ENCODE measurements at regions not wholly inside any gene's neighbourhood (a gene's known extent, or its start where the extent isn't known, plus 50 kb on each side); places are given as distances from the start of the nearest gene placed in this dataset.

DNA sequence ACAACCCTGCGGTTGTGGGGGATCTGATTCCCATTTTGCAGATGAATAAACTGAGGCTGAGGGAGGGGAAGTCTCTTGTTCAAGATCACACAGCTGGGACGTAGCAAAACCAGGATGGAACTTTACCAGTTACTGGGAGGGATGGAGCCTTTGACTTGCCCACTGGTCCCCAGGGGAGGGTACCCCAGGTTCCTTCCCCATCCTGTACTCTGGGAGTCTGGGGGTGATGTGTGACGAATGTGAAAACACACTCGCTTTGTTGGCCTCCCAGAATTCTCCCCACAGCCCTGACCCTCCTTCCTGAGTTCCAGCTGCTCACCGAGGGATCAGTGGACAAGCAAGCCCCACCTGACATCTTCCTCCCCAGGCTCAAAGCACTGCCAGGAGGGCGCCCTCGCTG is 135.1 kb downstream of the NSG2 start:
- H3K4me1 Mint-ChIP-seq, result no peaks in the 10 kb centered on the region
- intact Hi-C loops (cut with DNase I, micrococcal nuclease), result no loop called here
- DNase-seq, result no peak
- ChIA-PET POLR2A (no interaction called here), CTCF (no interaction called here)
- ATAC-seq, result no peak
- H3K27me3 Mint-ChIP-seq, result peaks cover 21% of the 10 kb centered on the region
- H3K4me3 Mint-ChIP-seq, result no peak overlapping the region
- H3K9me3 Mint-ChIP-seq (ENCODE audit: low read depth), result no peaks in the 10 kb centered on the region
- no peaks in the 10 kb centered on the region for H3K36me3 Mint-ChIP-seq (ENCODE audit: low read depth)
- no peak overlapping the region for H3K27ac Mint-ChIP-seq

DNA sequence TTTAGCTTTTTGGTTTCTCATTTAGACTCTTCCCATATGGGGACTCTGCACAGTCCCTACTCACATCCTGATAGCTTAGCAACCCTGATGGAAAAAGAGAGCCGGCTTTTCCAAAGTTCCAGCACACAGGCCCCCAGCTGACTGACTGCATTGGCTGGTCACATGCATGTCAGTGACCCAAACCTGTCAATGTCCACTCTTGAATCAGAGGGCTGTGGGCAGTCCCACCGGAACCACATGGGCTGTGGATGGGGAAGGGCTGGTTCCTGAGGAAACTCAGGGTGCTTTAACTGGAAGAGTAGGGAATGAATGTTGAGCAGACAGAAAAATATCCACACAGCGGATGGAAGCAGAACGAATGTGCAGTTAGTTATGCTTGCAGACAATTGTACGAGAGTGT is 136.6 kb downstream of the NSG2 start:
- H3K36me3 Mint-ChIP-seq (ENCODE audit: low read depth), result no peaks in the 10 kb centered on the region
- H3K4me3 Mint-ChIP-seq, result no peak overlapping the region
- ChIA-PET CTCF (no interaction called here), POLR2A (no interaction called here)
- H3K27me3 Mint-ChIP-seq, result peaks cover 15% of the 10 kb centered on the region
- ATAC-seq (no peak), DNase-seq (no peak)
- no peaks in the 10 kb centered on the region for H3K4me1 Mint-ChIP-seq
- no peaks in the 10 kb centered on the region for H3K9me3 Mint-ChIP-seq (ENCODE audit: low read depth)
- H3K27ac Mint-ChIP-seq, result no peak overlapping the region
- intact Hi-C loops (cut with DNase I, micrococcal nuclease), result no loop called here

DNA sequence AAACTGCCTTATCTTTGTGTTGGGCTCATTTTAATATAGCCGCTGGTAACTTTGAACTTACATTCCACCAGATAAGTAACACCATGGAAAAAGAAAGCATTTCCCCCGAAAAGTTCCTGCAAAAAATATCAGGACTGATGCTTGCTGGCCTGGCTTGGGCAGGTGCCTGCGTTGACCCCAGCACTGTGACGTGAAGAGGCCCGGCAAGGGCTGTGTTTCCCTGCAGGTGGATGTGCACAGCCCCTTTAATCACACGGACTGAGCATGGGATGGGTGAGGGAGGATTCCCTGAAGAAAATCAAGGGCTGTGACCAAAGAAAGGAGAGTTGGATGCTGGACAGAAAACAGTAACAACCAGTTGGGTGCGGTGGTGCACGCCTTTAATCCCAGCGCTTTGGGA is 138.2 kb downstream of the NSG2 start:
- Mint-ChIP-seq H3K27ac (no peak overlapping the region), H3K36me3 (ENCODE audit: low read depth) (no peaks in the 10 kb centered on the region), H3K27me3 (peaks cover 12% of the 10 kb centered on the region), H3K9me3 (ENCODE audit: low read depth) (no peaks in the 10 kb centered on the region), H3K4me3 (no peak overlapping the region), H3K4me1 (no peaks in the 10 kb centered on the region)
- ATAC-seq, result no peak
- DNase-seq, result no peak
- ChIA-PET CTCF (no interaction called here), POLR2A (no interaction called here)
- intact Hi-C loops (cut with DNase I, micrococcal nuclease), result no loop called here

DNA sequence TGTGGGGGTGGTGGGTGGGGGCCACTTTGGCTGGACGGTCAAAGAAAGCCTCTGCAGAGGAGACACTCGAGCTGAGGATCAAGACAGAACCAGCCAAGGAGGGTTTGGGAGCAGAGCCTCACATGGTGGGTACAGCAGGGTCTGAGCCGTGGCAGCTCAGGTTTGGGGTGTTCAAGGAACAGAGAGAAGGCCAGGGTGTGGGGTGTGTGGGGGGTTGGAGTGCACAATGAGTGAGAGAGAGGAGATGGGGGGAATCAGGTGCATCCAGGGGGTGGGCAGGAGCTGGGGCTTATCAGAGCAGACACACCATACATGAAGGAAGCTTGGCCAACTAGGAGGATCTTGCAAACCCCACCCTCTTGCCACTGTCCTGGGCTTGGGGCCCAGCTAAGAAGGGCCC is 140.0 kb downstream of the NSG2 start:
- Mint-ChIP-seq H3K36me3 (ENCODE audit: low read depth) (no peaks in the 10 kb centered on the region), H3K27me3 (peaks cover 12% of the 10 kb centered on the region), H3K4me3 (no peak overlapping the region), H3K27ac (no peak overlapping the region), H3K4me1 (no peaks in the 10 kb centered on the region), H3K9me3 (ENCODE audit: low read depth) (no peaks in the 10 kb centered on the region)
- no peak for ATAC-seq
- DNase-seq, result no peak
- ChIA-PET POLR2A (no interaction called here), CTCF (no interaction called here)
- intact Hi-C loops (cut with DNase I, micrococcal nuclease), result no loop called here

DNA sequence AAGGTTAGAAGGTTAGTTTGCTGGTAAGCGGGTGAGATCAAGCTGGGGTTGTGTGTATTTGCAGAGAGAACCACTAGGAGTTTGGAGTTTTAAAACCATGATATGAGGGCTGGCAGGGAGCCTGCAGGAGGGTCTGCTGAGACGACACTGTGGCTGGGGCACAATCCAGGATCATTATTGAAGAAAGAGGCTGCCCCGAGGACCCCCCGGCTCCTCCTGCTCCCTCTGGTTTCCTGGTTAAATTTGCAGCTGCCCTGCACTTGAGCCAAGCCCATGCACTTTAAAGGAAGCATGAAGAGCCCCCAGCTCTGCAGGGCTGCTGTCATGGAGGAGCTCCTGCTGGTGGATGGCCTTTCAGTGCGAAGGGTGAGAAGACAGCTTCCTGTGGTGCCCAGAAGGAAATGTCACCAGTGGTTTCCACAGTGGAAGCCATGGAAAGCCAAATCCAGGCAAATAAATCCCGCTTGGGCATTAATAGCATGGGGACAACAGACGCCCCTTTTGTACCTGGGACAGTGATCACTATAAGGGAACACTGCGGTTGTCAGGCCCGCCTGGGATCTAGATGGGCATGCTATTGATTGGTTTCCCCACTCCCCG is 140.7 kb downstream of the NSG2 start:
- Mint-ChIP-seq H3K36me3 (ENCODE audit: low read depth) (no peaks in the 10 kb centered on the region), H3K27ac (no peak overlapping the region), H3K4me1 (no peaks in the 10 kb centered on the region), H3K9me3 (ENCODE audit: low read depth) (no peaks in the 10 kb centered on the region), H3K4me3 (no peak overlapping the region), H3K27me3 (peaks cover 9% of the 10 kb centered on the region)
- no peak for ATAC-seq
- ChIA-PET CTCF (no interaction called here), POLR2A (interaction anchor here (0.6 kb wide), 1 partner anchor 1065 kb away, joined by 8 read pairs; no protein-coding TSS in a partner anchor)
- no peak for DNase-seq
- intact Hi-C loops (cut with DNase I, micrococcal nuclease), result no loop called here

DNA sequence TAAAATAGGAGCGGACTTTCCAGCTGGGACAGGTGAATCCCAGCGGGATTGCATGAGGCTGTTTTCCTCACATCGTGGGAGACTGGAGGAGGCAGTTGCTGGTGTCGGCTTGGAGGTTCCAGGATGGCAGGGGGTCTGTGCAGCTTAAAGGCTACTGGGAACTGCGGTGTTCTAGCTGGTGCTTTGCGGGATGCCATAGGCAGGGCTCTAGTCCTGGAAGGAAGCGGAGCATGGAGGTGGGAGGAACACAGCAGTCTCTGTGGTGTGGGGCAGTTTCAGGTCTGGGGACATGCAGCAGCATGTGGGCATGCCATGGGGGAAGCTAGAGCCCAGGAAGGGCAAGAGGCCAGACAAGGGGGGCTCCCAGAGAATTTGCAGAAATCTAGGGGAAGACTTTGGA is 141.5 kb downstream of the NSG2 start:
- ATAC-seq (no peak), DNase-seq (no peak)
- ChIA-PET POLR2A (no interaction called here), CTCF (no interaction called here)
- Mint-ChIP-seq H3K9me3 (ENCODE audit: low read depth) (no peaks in the 10 kb centered on the region), H3K4me1 (no peaks in the 10 kb centered on the region), H3K36me3 (ENCODE audit: low read depth) (no peaks in the 10 kb centered on the region), H3K27ac (no peak overlapping the region), H3K4me3 (no peak overlapping the region), H3K27me3 (peaks cover 7% of the 10 kb centered on the region)
- intact Hi-C loops (cut with DNase I, micrococcal nuclease), result no loop called here

DNA sequence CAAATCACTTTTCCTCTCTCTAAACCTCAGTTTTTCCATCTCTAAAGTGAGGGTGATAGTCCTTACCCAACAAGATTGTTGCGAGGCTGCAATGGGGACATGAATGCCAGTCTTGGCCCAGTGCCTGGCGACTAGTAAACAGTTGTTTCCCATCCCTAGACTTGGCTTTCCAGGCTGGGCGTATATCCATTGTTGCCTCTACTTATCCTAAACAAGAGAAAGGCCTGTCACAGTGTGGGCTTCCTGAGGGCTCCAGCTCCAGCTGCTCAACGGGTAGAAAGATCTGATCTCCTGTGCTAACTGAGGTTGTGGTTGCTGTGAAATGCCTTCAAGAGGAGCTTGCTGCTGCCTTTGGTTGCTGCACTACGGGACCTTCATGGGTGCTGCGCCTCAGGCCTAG is 142.0 kb downstream of the NSG2 start:
- Mint-ChIP-seq H3K9me3 (ENCODE audit: low read depth) (no peaks in the 10 kb centered on the region), H3K27me3 (peaks cover 4% of the 10 kb centered on the region), H3K4me1 (no peaks in the 10 kb centered on the region), H3K4me3 (no peak overlapping the region), H3K27ac (no peak overlapping the region), H3K36me3 (ENCODE audit: low read depth) (no peaks in the 10 kb centered on the region)
- ChIA-PET CTCF (no interaction called here), POLR2A (no interaction called here)
- no peak for ATAC-seq
- no peak for DNase-seq
- intact Hi-C loops (cut with DNase I, micrococcal nuclease), result no loop called here

DNA sequence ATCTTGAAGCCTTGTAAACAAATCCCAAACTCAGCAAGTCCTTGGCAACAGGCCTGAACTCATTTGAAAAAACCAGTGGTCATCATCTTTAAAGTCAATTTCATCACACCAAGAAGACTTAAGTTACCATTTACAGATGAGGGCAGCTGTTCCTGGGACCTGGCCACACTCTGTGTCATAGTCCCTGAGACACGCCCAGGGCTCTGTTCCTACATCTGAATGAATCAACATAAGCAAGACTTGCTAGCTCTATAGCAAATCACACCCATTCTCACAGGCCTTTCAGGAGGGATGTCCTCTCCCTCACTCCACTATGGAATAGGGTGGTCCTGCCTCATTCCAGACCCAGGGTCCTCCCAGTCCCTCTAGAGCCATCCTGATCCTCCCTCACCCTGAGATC is 142.8 kb downstream of the NSG2 start:
- no peak for DNase-seq
- intact Hi-C loops (cut with DNase I, micrococcal nuclease), result no loop called here
- ChIA-PET CTCF (no interaction called here), POLR2A (no interaction called here)
- Mint-ChIP-seq H3K36me3 (ENCODE audit: low read depth) (no peaks in the 10 kb centered on the region), H3K27ac (no peak overlapping the region), H3K27me3 (peaks cover 3% of the 10 kb centered on the region), H3K4me3 (no peak overlapping the region), H3K4me1 (no peaks in the 10 kb centered on the region), H3K9me3 (ENCODE audit: low read depth) (no peaks in the 10 kb centered on the region)
- no peak for ATAC-seq

DNA sequence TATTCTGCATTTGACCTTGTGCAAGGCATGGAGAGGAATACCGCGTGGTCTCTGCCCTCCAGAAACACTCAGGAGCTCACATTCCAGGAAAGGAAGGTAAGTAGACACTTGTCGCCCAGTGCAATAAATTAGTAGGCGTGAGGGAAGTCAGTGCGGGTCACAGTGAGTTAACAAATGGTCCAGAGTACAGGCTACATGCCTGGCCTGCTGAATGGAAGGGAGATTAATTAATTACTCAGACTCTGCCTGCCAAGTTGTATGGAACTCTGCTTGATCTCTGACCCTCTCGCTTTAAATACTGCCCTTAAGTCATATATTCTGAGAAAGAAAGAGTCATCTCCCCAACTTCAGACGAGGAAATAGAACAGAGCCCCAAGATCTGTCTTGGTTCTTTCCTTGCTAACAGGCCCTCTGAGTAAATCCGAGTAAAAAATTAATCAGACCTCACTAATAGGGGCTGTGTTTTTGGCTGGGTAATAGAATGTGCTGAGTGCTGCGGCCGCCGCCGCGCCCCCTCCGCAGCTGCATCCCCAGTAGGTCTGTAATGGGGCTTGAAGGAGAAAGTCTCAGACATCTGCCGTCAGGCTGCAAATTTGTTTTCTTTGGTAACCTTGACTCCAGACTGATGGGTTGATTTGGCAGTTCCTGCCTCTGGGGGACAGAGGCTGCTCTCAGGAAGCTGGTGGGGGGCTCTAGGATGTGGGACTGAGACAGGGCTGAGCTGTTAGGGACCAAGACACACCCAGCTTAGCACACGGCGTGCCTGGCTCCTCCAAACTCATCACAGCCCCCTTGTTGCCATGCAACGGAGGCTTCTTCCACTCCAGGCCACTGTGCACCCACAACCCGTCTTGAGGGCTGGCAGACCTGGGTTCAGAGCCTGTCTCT is 144.4 kb downstream of the NSG2 start:
- intact Hi-C loops (cut with DNase I, micrococcal nuclease), result no loop called here
- no peaks in the 10 kb centered on the region for H3K9me3 Mint-ChIP-seq (ENCODE audit: low read depth)

DNA sequence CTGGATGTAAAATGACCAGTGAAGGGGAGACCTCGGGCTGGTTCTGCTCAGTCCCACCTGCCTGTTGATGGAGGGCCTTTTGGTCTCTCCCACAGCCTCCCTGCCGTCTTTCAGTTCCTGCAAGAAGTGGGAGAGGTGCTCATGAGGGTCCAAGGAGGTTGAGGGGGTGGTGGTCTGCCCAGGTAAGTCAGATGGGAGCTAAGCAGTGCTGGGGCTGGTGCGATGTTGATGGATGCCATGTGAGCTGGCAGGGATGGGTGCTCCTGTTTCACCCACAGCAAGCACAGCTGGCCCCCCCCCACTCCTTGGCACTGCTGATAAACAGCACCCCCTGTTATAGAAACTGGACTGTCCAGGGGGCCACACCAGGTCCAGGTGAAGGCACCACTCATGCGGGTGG is 145.6 kb downstream of the NSG2 start:
- intact Hi-C loops (cut with DNase I, micrococcal nuclease), result no loop called here
- Mint-ChIP-seq H3K4me3 (no peak overlapping the region), H3K27ac (no peak overlapping the region), H3K9me3 (ENCODE audit: low read depth) (no peaks in the 10 kb centered on the region), H3K36me3 (ENCODE audit: low read depth) (no peaks in the 10 kb centered on the region), H3K27me3 (no peaks in the 10 kb centered on the region), H3K4me1 (no peaks in the 10 kb centered on the region)
- DNase-seq, result no peak
- ATAC-seq, result no peak
- ChIA-PET CTCF (no interaction called here), POLR2A (no interaction called here)

More for the DNA sequence above, 144.4 kb downstream of the NSG2 start:
- H3K27ac Mint-ChIP-seq, result no peak overlapping the region
- H3K27me3 Mint-ChIP-seq, result peaks cover 3% of the 10 kb centered on the region
- DNase-seq, result no peak
- H3K4me1 Mint-ChIP-seq, result no peaks in the 10 kb centered on the region
- no peak for ATAC-seq
- no peaks in the 10 kb centered on the region for H3K36me3 Mint-ChIP-seq (ENCODE audit: low read depth)
- ChIA-PET CTCF (no interaction called here), POLR2A (no interaction called here)
- no peak overlapping the region for H3K4me3 Mint-ChIP-seq

DNA sequence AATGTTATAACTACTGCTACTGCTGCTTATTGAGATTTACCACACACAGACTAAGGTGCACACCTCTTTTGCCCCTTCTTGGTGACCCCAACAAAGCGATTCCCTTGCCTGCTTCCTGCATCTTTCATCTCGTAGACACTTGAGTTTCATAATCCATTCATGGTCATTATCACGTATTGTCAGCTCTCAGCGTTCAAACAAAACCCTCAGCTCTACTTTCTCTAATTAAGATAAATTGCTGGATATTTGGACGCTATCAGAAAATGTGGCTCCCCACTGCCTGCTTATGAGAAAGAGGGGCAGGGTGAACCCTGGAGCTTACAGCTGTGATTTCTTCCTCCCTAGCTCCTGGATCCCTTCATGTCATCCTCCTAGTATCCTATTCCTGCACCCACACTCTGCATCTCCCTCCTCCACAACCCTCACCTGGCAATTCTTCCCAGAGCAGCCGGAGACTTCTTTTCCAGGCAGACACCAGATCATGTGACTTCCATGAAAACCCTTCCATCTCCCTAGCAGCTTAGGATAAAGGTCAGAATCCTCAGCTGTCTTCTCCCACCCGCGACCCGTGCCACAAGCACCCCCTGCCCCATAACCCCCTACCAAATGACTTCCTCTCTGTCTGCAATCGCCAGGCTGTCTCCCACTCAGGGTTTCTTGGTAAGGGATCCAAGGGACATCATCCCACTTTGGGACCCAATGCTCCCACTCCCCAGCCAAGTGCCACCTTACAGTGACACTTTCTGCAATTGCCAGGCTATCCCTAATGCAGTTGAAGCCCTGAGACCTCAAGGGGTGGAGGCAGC is 146.5 kb downstream of the NSG2 start:
- no peaks in the 10 kb centered on the region for H3K4me1 Mint-ChIP-seq
- ChIA-PET CTCF (no interaction called here), POLR2A (no interaction called here)
- intact Hi-C loops (cut with DNase I, micrococcal nuclease), result no loop called here
- H3K4me3 Mint-ChIP-seq, result no peak overlapping the region
- H3K36me3 Mint-ChIP-seq (ENCODE audit: low read depth), result no peaks in the 10 kb centered on the region
- ATAC-seq (no peak), DNase-seq (no peak)
- no peak overlapping the region for H3K27ac Mint-ChIP-seq
- H3K27me3 Mint-ChIP-seq, result no peaks in the 10 kb centered on the region
- H3K9me3 Mint-ChIP-seq (ENCODE audit: low read depth), result no peaks in the 10 kb centered on the region

DNA sequence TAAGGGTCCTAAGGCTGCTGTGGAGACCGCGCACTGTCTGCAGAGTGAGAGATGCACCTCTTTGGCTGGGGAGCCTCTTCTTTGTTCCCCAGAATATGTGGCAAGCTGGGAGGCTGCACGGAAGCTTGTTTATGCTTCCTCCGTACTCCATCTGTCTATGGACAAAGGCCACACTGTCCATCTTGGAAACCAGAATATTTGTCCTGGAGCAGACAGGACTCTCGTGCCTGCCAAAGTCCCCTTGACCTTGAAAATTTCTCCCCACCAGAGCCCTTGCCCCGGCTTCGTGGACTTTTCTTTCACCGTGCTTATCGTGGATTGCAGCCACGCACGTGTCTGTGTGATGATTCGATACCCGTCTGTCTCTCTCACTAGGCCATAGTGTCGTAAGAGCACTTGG is 147.4 kb downstream of the NSG2 start:
- no peak for DNase-seq
- no peak overlapping the region for H3K27ac Mint-ChIP-seq
- no peak overlapping the region for H3K4me3 Mint-ChIP-seq
- no peaks in the 10 kb centered on the region for H3K9me3 Mint-ChIP-seq (ENCODE audit: low read depth)
- ChIA-PET CTCF (no interaction called here), POLR2A (no interaction called here)
- intact Hi-C loops (cut with DNase I, micrococcal nuclease), result no loop called here
- no peaks in the 10 kb centered on the region for H3K4me1 Mint-ChIP-seq
- no peak for ATAC-seq
- H3K36me3 Mint-ChIP-seq (ENCODE audit: low read depth), result no peaks in the 10 kb centered on the region
- H3K27me3 Mint-ChIP-seq, result peaks cover 2% of the 10 kb centered on the region

Data from activated CD4-positive, alpha-beta T cell treated with anti-CD3 and anti-CD28 coated beads for 36 hours (primary cell).